ENCODE measurements at regions not wholly inside any gene's neighbourhood (a gene's known extent, or its start where the extent isn't known, plus 50 kb on each side); places are given as distances from the start of the nearest gene placed in this dataset.

DNA sequence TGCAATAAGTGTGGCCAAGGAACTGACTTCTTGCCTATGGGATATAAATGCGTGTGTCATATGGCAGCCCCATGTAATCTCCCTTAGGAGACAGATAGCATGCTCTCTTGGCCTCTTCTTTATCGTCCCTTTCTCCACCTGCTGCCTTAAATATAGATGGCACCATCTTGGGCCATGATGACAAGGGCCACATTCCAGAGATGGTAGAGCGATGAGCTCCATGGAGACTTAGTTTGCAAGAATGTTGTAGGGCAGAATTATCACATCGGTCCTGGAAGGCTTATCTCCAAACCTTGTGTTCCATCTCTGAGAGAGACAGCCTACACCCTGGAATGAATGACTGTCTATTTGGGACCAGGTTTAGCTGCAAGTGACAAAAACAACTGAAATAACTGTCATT lies 536.7 kb downstream of the TNS1 start:
- Mint-ChIP-seq H3K36me3 (ENCODE audit: low read depth) (no peaks in the 10 kb centered on the region), H3K27me3 (ENCODE audit: low read depth) (no peaks in the 10 kb centered on the region), H3K27ac (no peak overlapping the region), H3K4me3 (no peak overlapping the region), H3K9me3 (peaks cover 4% of the 10 kb centered on the region), H3K4me1 (ENCODE audit: low read depth) (no peaks in the 10 kb centered on the region)

DNA sequence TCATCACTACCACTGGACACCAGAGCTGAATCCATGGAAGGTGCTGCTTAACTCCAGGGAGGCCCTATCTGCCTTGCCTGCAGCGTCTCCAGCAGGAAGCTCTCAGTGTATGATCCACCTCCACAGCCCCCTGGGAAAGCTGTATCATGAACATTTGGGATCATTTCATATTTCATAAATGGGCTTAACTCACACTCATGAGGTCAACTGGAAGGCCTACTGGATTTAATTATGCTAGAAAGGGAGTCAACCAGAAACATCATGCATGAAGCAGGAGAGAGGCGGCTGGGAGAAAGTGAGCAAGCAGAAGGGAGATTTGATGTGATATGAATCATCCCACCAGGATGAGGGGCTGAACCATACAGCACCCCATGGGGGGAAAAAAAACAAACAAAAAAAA lies 537.7 kb downstream of the TNS1 start:
- H3K36me3 Mint-ChIP-seq (ENCODE audit: low read depth): no peaks in the 10 kb centered on the region
- peaks cover 4% of the 10 kb centered on the region for H3K9me3 Mint-ChIP-seq
- no peaks in the 10 kb centered on the region for H3K27me3 Mint-ChIP-seq (ENCODE audit: low read depth)
- no peak overlapping the region for H3K4me3 Mint-ChIP-seq
- H3K27ac Mint-ChIP-seq: no peak overlapping the region
- no peaks in the 10 kb centered on the region for H3K4me1 Mint-ChIP-seq (ENCODE audit: low read depth)

DNA sequence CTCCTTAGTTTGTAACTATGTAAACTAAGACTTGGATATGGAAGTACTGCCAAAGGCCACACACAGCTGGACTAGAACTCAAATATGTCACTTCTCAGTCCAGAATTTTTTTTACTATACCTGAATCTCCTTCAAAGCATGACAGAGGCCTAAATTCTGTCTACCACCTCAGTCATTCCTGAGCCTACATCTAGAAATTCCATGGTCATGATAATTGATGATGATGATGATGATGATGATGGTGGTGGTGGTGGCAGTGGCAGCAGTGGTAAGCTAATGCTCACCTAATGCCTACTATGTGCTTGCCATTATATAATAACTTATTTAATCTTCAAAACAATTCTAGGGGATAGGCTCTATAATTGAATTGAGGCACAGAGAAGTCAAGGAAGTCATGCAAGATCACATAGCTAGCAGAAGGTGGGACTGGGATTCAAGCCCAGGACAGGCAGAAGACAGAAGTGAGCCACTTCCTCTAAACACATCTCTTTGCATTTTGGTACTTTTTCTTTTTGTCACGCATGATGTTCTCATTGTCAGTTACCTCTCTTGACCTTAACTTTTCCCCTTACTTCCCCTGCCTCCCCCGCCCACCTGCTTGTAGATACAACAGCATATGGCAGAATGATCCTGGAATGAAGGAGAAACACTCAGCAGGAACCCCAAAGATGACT lies 539.3 kb downstream of the TNS1 start:
- H3K27me3 Mint-ChIP-seq (ENCODE audit: low read depth): no peaks in the 10 kb centered on the region
- H3K36me3 Mint-ChIP-seq (ENCODE audit: low read depth): no peaks in the 10 kb centered on the region
- no peak overlapping the region for H3K27ac Mint-ChIP-seq
- H3K4me3 Mint-ChIP-seq: no peak overlapping the region
- no peaks in the 10 kb centered on the region for H3K4me1 Mint-ChIP-seq (ENCODE audit: low read depth)
- peaks cover 4% of the 10 kb centered on the region for H3K9me3 Mint-ChIP-seq

DNA sequence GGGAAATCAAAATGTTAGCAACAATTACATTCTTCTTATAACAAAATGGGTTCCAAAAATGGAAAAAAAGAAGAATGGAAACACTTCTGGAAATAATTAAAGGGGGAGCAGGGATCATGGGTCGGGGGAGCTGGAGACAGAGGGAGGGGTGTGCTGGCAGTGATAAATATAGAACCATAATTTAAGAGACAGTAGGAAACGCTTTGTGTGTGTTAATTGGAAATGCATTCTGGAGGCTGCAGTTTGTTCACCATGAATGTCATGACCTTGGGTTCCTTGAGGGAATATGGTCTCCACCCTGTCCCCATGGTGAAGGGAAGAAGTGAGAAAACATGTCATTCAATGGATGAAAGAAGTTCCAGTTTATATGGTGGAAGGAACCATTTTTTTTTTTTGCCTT lies 540.7 kb downstream of the TNS1 start:
- Mint-ChIP-seq H3K9me3 (peaks cover 14% of the 10 kb centered on the region), H3K27me3 (ENCODE audit: low read depth) (no peaks in the 10 kb centered on the region), H3K4me3 (no peak overlapping the region), H3K4me1 (ENCODE audit: low read depth) (no peaks in the 10 kb centered on the region), H3K36me3 (ENCODE audit: low read depth) (no peaks in the 10 kb centered on the region), H3K27ac (no peak overlapping the region)

- no peaks in the 10 kb centered on the region for H3K27me3 Mint-ChIP-seq (ENCODE audit: low read depth)
- peaks cover 14% of the 10 kb centered on the region for H3K9me3 Mint-ChIP-seq
- H3K36me3 Mint-ChIP-seq (ENCODE audit: low read depth): no peaks in the 10 kb centered on the region
Measured at GRCh38 chr2:217461674-217462073, 541.1 kb downstream of the TNS1 start.

DNA sequence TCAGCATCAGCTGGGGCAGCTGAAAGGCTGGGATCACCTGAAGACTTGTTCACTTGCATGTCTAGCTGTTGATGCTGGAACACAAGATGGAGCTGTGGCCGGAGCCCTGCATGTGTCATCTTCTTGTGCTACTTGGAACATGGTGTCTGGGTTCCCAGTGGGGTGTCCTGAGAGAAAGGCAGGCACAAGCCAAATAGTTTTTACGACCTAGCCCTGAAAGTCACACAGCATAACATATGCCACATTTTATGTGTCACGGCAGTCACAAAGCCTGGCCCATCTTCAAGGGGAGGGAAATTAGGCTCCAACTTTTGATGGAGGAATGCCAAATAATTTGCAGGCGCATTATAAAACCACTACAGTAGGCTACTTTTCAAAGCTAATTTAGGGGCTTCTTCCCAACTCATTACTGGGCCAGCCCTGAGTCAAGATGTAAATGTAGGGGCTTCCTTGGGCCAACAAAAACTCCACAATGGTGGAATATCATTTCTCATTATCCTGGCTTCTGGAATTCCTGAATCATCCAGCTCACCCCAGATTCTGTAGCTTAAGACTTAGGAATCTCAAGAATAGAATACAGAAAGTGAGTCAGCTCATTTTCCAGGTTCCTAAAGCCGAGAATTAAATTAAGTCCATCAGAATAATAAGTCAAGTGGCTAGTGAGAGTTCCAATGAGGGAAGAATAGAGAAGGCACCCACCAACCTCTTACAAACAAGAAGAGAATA lies 543.0 kb downstream of the TNS1 start:
- H3K27me3 Mint-ChIP-seq (ENCODE audit: low read depth): no peaks in the 10 kb centered on the region
- H3K9me3 Mint-ChIP-seq: peaks cover 14% of the 10 kb centered on the region
- H3K27ac Mint-ChIP-seq: no peak overlapping the region
- H3K4me3 Mint-ChIP-seq: no peak overlapping the region
- no peaks in the 10 kb centered on the region for H3K4me1 Mint-ChIP-seq (ENCODE audit: low read depth)
- H3K36me3 Mint-ChIP-seq (ENCODE audit: low read depth): no peaks in the 10 kb centered on the region

More at GRCh38 chr2:217461674-217462073, 541.1 kb downstream of the TNS1 start:
- no peaks in the 10 kb centered on the region for H3K4me1 Mint-ChIP-seq (ENCODE audit: low read depth)
- H3K27ac Mint-ChIP-seq: no peak overlapping the region
- no peak overlapping the region for H3K4me3 Mint-ChIP-seq

GRCh38 chr2:217459016-217459415 lies 543.8 kb downstream of the TNS1 start:
- Mint-ChIP-seq H3K4me1 (ENCODE audit: low read depth) (no peaks in the 10 kb centered on the region), H3K27ac (no peak overlapping the region), H3K36me3 (ENCODE audit: low read depth) (no peaks in the 10 kb centered on the region)

GRCh38 chr2:217456016-217456415 lies 546.8 kb downstream of the TNS1 start:
- H3K27ac Mint-ChIP-seq: no peak overlapping the region
- H3K4me1 Mint-ChIP-seq (ENCODE audit: low read depth): no peaks in the 10 kb centered on the region
- no peaks in the 10 kb centered on the region for H3K27me3 Mint-ChIP-seq (ENCODE audit: low read depth)
- peaks cover 10% of the 10 kb centered on the region for H3K9me3 Mint-ChIP-seq
- no peak overlapping the region for H3K4me3 Mint-ChIP-seq
- H3K36me3 Mint-ChIP-seq (ENCODE audit: low read depth): no peaks in the 10 kb centered on the region

More at GRCh38 chr2:217459016-217459415, 543.8 kb downstream of the TNS1 start:
- no peaks in the 10 kb centered on the region for H3K27me3 Mint-ChIP-seq (ENCODE audit: low read depth)
- H3K9me3 Mint-ChIP-seq: peaks cover 10% of the 10 kb centered on the region
- no peak overlapping the region for H3K4me3 Mint-ChIP-seq

DNA sequence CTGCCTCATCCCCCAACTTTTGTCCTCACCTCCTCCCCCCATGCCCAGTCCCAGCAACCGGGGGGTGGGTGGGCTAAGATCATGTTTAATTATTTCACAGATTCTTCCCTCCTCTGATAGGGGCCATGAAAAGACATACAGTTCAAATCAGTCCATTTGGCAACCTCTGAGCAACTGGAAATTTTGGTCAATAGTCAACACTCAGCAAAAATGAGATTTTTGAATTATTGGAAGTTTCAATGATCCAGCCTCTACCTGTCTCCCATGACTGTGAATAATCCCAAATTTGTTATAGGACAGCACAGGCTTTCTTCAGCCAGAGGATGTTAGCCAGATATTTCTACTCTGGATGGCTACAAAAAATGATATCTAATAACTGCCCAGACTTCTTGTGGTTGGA lies 549.9 kb downstream of the TNS1 start:
- no peak overlapping the region for H3K27ac Mint-ChIP-seq
- no peaks in the 10 kb centered on the region for H3K27me3 Mint-ChIP-seq (ENCODE audit: low read depth)
- H3K36me3 Mint-ChIP-seq (ENCODE audit: low read depth): no peaks in the 10 kb centered on the region
- H3K9me3 Mint-ChIP-seq: peaks cover 8% of the 10 kb centered on the region
- H3K4me1 Mint-ChIP-seq (ENCODE audit: low read depth): no peaks in the 10 kb centered on the region
- H3K4me3 Mint-ChIP-seq: no peak overlapping the region

DNA sequence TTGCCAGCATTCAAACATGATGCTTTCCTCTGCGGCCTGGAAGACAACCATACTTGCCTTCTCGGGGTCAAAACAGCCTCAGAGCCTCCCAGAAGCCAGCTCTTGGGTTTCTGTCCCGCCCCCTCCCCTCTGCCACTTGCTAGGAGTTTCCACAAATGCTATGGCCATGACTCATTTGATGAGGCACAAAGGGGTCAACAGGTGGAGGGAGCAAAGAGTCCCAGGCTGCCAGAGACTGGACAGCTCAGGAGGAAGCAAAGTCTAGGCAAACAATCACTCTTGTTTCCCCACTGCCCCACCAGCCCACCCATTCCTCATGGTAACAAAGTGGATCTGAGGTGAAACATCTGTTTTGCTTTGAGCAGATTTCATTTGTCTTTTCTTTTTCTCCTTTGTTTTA lies 551.1 kb downstream of the TNS1 start:
- Mint-ChIP-seq H3K4me3 (no peak overlapping the region), H3K27ac (no peak overlapping the region), H3K36me3 (ENCODE audit: low read depth) (no peaks in the 10 kb centered on the region), H3K27me3 (ENCODE audit: low read depth) (no peaks in the 10 kb centered on the region), H3K9me3 (no peaks in the 10 kb centered on the region), H3K4me1 (ENCODE audit: low read depth) (no peaks in the 10 kb centered on the region)

GRCh38 chr2:217449444-217449843 lies 553.4 kb downstream of the TNS1 start:
- Mint-ChIP-seq H3K4me1 (ENCODE audit: low read depth) (no peaks in the 10 kb centered on the region), H3K36me3 (ENCODE audit: low read depth) (no peaks in the 10 kb centered on the region), H3K27ac (no peak overlapping the region), H3K9me3 (no peaks in the 10 kb centered on the region), H3K27me3 (ENCODE audit: low read depth) (no peaks in the 10 kb centered on the region), H3K4me3 (no peak overlapping the region)

DNA sequence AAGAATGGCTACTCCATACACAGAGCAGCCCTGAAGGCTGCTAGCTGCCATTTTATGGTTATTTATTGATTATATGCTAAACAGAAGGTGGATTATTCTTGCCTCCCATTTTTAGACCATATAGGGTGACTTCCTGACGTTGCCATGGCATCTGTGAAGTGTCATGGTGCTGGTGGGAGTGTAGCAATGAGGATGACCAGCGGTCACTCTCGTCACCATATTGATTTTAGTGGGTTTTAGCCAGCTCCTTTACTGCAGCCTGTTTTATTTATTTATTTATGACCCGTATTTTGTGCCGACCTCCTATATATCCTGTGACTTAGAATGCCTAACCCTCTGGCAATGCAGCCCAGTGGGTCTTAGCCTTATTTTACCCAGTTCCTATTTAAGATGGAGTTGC lies 553.9 kb downstream of the TNS1 start:
- no peaks in the 10 kb centered on the region for H3K27me3 Mint-ChIP-seq (ENCODE audit: low read depth)
- H3K4me3 Mint-ChIP-seq: no peak overlapping the region
- H3K27ac Mint-ChIP-seq: no peak overlapping the region
- no peaks in the 10 kb centered on the region for H3K36me3 Mint-ChIP-seq (ENCODE audit: low read depth)
- no peaks in the 10 kb centered on the region for H3K9me3 Mint-ChIP-seq
- no peaks in the 10 kb centered on the region for H3K4me1 Mint-ChIP-seq (ENCODE audit: low read depth)

- Mint-ChIP-seq H3K9me3 (no peaks in the 10 kb centered on the region), H3K36me3 (ENCODE audit: low read depth) (no peaks in the 10 kb centered on the region), H3K27me3 (ENCODE audit: low read depth) (no peaks in the 10 kb centered on the region), H3K4me3 (no peak overlapping the region), H3K27ac (no peak overlapping the region), H3K4me1 (ENCODE audit: low read depth) (peaks cover under 1% of the 10 kb centered on the region)
Measured at GRCh38 chr2:217445723-217446122, 557.1 kb downstream of the TNS1 start.

DNA sequence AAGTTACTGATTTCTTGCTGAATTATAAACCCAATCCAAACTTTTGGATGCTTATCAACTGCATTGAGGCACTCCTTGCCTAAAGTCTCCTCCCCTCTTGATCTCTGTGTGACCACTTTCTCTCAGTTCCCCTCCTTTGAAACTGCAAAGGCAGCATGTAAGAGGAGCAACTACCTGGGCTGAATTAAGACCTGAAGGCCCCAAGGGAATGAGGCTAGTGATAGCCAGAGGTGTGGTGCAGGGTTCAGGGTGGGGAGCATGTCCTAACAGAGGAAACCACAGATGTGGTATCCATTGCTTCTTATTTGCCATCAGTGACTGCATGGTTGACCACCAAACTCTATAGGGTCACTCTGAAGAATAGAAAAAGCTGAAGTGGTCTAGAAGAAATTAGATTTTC lies 557.9 kb downstream of the TNS1 start:
- no peak overlapping the region for H3K27ac Mint-ChIP-seq
- H3K4me3 Mint-ChIP-seq: no peak overlapping the region
- H3K4me1 Mint-ChIP-seq (ENCODE audit: low read depth): peaks cover 1% of the 10 kb centered on the region

GRCh38 chr2:217444509-217444908 lies 558.3 kb downstream of the TNS1 start:
- no peak overlapping the region for H3K27ac Mint-ChIP-seq
- no peaks in the 10 kb centered on the region for H3K27me3 Mint-ChIP-seq (ENCODE audit: low read depth)
- H3K4me1 Mint-ChIP-seq (ENCODE audit: low read depth): peaks cover 1% of the 10 kb centered on the region
- H3K36me3 Mint-ChIP-seq (ENCODE audit: low read depth): no peaks in the 10 kb centered on the region
- H3K4me3 Mint-ChIP-seq: no peak overlapping the region
- no peaks in the 10 kb centered on the region for H3K9me3 Mint-ChIP-seq

More for the DNA sequence above, 557.9 kb downstream of the TNS1 start:
- Mint-ChIP-seq H3K9me3 (no peaks in the 10 kb centered on the region), H3K27me3 (ENCODE audit: low read depth) (no peaks in the 10 kb centered on the region), H3K36me3 (ENCODE audit: low read depth) (no peaks in the 10 kb centered on the region)

Measured in T-helper 1 cell treated with Interleukin-12 subunit alpha and Interleukin-12 subunit beta and Interleukin-4 antibody, amounts not matched to agents 30 μg/mL and 1 μg/mL, for 36 hours (primary cell).